PFSK-1 (cell line): ENCODE measurements at regions not wholly inside any gene's neighbourhood (a gene's known extent, or its start where the extent isn't known, plus 50 kb on each side); places are given as distances from the start of the nearest gene placed in this dataset.

ENCODE experiments used
- FOXP2 ChIP-seq: optimal IDR thresholded peaks from 2 replicates; pipeline ENCODE3; 2011; ENCODE audit warnings: borderline replicate concordance, control low read depth, inconsistent platforms; ENCODE audit not compliant: insufficient read depth; ENCODE audit errors: extremely low read length, extremely low read depth
- POLR2AphosphoS5 ChIP-seq: IDR thresholded peaks from 2 replicates; pipeline ENCODE4 v1.6.1; 2012; ENCODE audit warnings: low read depth, mild to moderate bottlenecking, control low read depth, low read length, moderate library complexity
- REST ChIP-seq, 2 experiments: IDR thresholded peaks; 2 replicates each; pipeline versions ENCODE4 v1.6.1 to v1.8.0; 2011 to 2012; ENCODE audit warnings: low read depth in 2 of 2, low read length in 2 of 2, control low read depth in 1 of 2, inconsistent platforms in 1 of 2, mild to moderate bottlenecking in 1 of 2, moderate library complexity in 1 of 2; ENCODE audit not compliant: insufficient read depth in 1 of 2
- SIN3A ChIP-seq: IDR thresholded peaks from 2 replicates; pipeline ENCODE4 v1.6.1; 2012; ENCODE audit warnings: mild to moderate bottlenecking, low read length, moderate library complexity, borderline replicate concordance; ENCODE audit not compliant: insufficient read depth
- TAF1 ChIP-seq: IDR thresholded peaks from 2 replicates; pipeline ENCODE4 v1.6.1; 2012; ENCODE audit warnings: low read length, control low read depth, borderline replicate concordance; ENCODE audit not compliant: insufficient read depth

- TF ChIP-seq FOXP2 (no peak), SIN3A (no peak), TAF1 (no peak)
These were observed 148.6 kb downstream of the TRIM29 start for GRCh38 chr11:119989159-119989821.

- TF ChIP-seq TAF1 = no peak
- no peak for TF ChIP-seq REST (IDR thresholded peaks at IDR 0.05; ENCODE audit: insufficient read depth in 1 of 2, low read depth in 2 of 2, low read length in 2 of 2)
- no peak for TF ChIP-seq FOXP2
- TF ChIP-seq POLR2AphosphoS5 = no peak
- TF ChIP-seq SIN3A = no peak
These were observed 152.4 kb downstream of the TRIM29 start for GRCh38 chr11:119985551-119985950.

- TF ChIP-seq REST (IDR thresholded peaks at IDR 0.05; ENCODE audit: insufficient read depth in 1 of 2, low read depth in 2 of 2, low read length in 2 of 2) (no peak), SIN3A (no peak), POLR2AphosphoS5 (no peak), TAF1 (no peak), FOXP2 (no peak)
These were observed 154.1 kb downstream of the TRIM29 start for GRCh38 chr11:119983816-119984215.

GRCh38 chr11:119983240-119983732 lies 154.6 kb downstream of the TRIM29 start:
- no peak for TF ChIP-seq SIN3A
- TF ChIP-seq POLR2AphosphoS5 = no peak
- no peak for TF ChIP-seq TAF1
- no peak for TF ChIP-seq FOXP2
- TF ChIP-seq REST (IDR thresholded peaks at IDR 0.05; ENCODE audit: insufficient read depth in 1 of 2, low read depth in 2 of 2, low read length in 2 of 2) = no peak

GRCh38 chr11:119982517-119983239 lies 155.2 kb downstream of the TRIM29 start:
- TF ChIP-seq SIN3A = no peak
- no peak for TF ChIP-seq REST (IDR thresholded peaks at IDR 0.05; ENCODE audit: insufficient read depth in 1 of 2, low read depth in 2 of 2, low read length in 2 of 2)
- no peak for TF ChIP-seq TAF1
- no peak for TF ChIP-seq FOXP2
- no peak for TF ChIP-seq POLR2AphosphoS5
